Activated CD4-positive, alpha-beta T cell treated with anti-CD3 and anti-CD28 coated beads for 24 hours (primary cell): ENCODE measurements at regions not wholly inside any gene's neighbourhood (a gene's known extent, or its start where the extent isn't known, plus 50 kb on each side); places are given as distances from the start of the nearest gene placed in this dataset.
"Not testable (repeated sequence)": the region's sequence is repeated elsewhere in the genome, so short reads cannot be mapped to it uniquely, and the experiment has no call there.

Experiments used
- DNase-seq, 2 donors: peaks; one replicate each; pipeline ENCODE4 v3.0.0-alpha.2; 2020; ENCODE audit warnings: low read depth in 2 of 2

GRCh38 chr2:67904966-67905365, 157.8 kb downstream of the C1D start:
- no peak for DNase-seq

GRCh38 chr2:67906547-67906946, 156.3 kb downstream of the C1D start:
- DNase-seq = not testable (repeated sequence)

DNA sequence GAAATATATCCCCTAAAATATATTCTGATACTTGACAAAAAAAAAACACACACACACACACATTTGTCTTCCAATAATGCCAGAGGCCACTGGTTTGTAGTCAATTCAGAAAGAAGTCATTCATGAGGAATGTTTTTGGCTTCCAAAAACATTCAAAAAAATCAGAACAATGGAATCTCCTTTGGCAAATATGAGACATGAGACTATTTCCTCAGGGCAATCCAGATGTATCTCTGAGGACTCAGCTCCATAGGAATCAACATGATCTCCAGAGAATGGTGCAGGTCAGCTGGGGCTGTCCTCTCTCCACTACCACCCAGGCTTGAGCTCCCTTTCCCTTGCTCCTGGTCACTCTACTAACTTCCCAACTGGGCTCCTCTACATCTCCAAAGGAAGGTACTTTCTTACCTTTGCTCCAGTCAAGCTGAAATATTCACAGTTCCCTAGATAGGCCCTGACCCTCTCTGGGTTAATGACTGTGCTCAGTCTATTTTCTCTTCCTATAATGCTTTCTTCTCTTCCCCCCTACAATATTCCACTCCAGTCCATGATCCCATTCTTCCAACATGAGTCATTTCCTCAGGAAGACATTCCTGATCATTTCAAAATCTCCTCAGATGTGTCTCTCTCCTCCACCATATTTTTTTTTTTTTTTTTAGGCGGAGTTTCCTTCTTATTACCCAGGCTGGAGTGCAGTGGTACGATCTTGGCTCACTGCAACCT, 145.3 kb downstream of the C1D start:
- no peak for DNase-seq

GRCh38 chr2:67918471-67918870, 144.3 kb downstream of the C1D start:
- DNase-seq = no peak

GRCh38 chr2:67919490-67919889, 143.3 kb downstream of the C1D start:
- DNase-seq = no peak

- no peak for DNase-seq
Measured at GRCh38 chr2:67922080-67922785, 140.6 kb downstream of the C1D start.

GRCh38 chr2:67923696-67924095, 139.1 kb downstream of the C1D start:
- no peak for DNase-seq

- no peak for DNase-seq
Measured at GRCh38 chr2:67927501-67927900, 135.3 kb downstream of the C1D start.

DNA sequence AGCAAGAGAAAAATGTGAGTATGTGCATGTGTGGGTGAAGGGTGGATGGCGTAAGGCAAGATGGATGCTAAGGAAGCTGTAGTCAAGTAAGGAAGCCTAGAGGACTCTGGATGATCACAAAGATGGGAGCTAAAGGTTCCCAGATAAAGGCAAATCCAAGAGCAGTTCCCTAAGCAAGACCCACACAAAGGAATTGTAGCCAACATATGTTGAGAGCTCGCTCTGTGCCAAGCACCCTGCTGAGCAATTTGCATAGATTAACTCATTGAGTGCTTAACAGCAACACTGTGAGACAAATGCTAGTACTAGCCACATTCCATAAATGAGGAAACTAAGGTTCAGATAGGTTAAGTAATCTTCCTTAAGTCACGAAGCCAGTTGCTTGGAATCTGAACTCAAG, 132.6 kb downstream of the C1D start:
- no peak for DNase-seq

GRCh38 chr2:67936969-67937368, 125.8 kb downstream of the C1D start:
- no peak for DNase-seq

DNA sequence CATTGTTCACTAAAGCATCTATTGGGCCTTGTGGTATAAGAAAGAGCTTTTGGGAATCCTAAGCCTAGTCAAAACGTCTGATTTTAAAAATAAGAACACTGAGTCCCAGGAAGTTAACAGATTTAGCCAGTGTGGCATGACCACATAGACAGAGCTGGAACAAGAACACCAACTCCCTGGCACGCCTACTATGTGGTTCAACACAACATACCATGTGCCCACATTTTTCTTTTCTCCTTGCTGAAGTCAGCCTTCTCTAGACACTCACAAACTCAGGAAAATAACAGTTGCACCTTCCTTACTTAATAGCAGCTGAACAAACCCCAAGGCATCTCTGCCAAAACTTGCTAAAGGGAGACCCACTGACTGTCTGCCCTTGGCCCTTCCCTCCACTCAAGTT, 124.8 kb downstream of the C1D start:
- no peak for DNase-seq

GRCh38 chr2:67945056-67945455, 117.7 kb downstream of the C1D start:
- no peak for DNase-seq

DNA sequence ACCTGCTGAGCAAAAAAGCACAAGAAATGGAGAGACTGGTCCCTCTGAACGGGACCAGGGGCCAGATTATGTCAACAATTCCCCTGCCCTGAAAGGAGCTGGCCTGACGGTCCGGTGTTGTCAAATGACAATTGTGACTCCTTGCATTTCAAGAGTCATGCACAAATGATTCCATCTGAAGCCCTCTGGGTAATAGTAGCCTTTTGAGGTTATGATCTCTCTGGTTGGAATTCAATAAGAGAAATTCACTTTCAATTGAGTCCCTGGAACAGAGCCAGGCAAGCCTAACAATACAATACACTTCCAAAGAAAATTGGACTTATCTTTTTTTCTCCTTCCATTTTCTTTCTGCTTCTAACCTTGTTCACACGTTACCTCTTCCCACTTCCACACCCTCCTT, 116.9 kb downstream of the C1D start:
- no peak for DNase-seq

DNA sequence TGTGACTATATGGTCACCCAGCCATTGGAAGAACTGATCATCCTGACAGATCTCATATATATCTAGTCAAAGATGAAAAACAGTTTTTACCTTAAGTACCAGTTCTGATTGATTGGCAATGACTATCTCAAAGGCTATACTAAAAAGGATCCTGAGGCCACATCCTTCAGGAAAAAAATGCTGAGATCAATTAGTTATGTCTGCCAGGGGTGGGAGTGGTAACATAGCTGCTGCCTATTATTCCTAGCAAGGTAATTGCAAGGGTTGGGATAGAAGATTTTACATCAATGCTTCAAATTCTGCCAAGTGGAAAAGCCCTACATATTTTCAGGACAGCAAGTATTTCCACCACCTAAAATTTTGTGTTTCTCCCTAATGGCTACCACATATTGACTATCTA, 114.7 kb downstream of the C1D start:
- DNase-seq = no peak

GRCh38 chr2:67948506-67948905, 114.3 kb downstream of the C1D start:
- no peak for DNase-seq

- no peak for DNase-seq
Measured at GRCh38 chr2:67950018-67950417, 112.8 kb downstream of the C1D start.

GRCh38 chr2:67950919-67951318, 111.9 kb downstream of the C1D start:
- no peak for DNase-seq

DNA sequence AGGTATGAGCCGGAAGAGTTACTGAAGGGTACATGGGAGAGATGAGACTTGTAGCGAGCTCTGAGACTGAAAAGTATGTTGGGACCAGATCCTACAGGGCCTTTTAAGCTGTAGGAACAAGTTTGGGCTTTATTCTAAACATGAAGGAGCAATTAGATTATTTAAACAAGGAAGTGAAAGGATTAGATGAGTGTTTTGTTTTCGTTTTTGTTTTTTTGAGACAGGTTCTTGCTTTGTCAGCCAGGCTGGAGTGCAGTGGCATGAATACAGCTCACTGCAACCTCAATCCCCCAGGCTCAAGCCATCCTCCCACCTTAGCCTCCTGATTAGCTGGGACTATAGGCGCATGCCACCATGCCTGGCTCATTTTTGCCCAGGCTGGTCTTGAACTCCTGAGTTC, 110.7 kb downstream of the C1D start:
- DNase-seq = no peak

- DNase-seq = no peak
Measured at GRCh38 chr2:67954093-67954748, 108.6 kb downstream of the C1D start.

- no peak for DNase-seq
Measured at GRCh38 chr2:67955748-67956603, 106.8 kb downstream of the C1D start.

GRCh38 chr2:67965246-67965645, 97.6 kb downstream of the C1D start:
- DNase-seq = no peak

- DNase-seq = no peak
Measured at GRCh38 chr2:67970071-67970470, 92.7 kb downstream of the C1D start.
